GM23248 (cell line): ENCODE measurements at regions not wholly inside any gene's neighbourhood (a gene's known extent, or its start where the extent isn't known, plus 50 kb on each side); places are given as distances from the start of the nearest gene placed in this dataset.

Experiments used
- EZH2 ChIP-seq: fragments of 200-600 bp; sonication (generic); IDR thresholded peaks from 2 replicates; pipeline ENCODE4 v1.6.1; 2018; ENCODE audit warnings: antibody characterized with exemption, mild to moderate bottlenecking; ENCODE audit not compliant: insufficient read depth, poor library complexity, severe bottlenecking
- EZH2phosphoT487 ChIP-seq: fragments of 200-600 bp; sonication (generic); IDR thresholded peaks from 2 replicates; pipeline ENCODE4 v1.6.1; 2018; ENCODE audit warnings: antibody characterized with exemption, moderate library complexity, mild to moderate bottlenecking, low read depth; ENCODE audit not compliant: insufficient read depth

GRCh38 chr1:170854677-170855076, 80.7 kb upstream of the MROH9 start:
- no peak for TF ChIP-seq EZH2phosphoT487
- TF ChIP-seq EZH2, result no peak
